B cell (primary cell): ENCODE measurements at regions not wholly inside any gene's neighbourhood (a gene's known extent, or its start where the extent isn't known, plus 50 kb on each side); places are given as distances from the start of the nearest gene placed in this dataset.

Source experiments
- ATAC-seq: fragments of 200-7000 bp; cut with Tn5 transposase; one replicate; pipeline ENCODE4 v1.10.0; 2021; ENCODE audit warnings: low read depth, mild to moderate bottlenecking, moderate number of reproducible peaks, moderate library complexity
- CTCF ChIA-PET: fragments of 350-600 bp; sonication (Branson Sonifier 250); formaldehyde crosslinking; loops from one replicate; lab custom pipeline; 2021; ENCODE audit warnings: antibody characterized with exemption, inconsistent platforms; lab: Charles Lee
- POLR2A ChIA-PET: fragments of 350-600 bp; sonication (Branson Sonifier 250); formaldehyde crosslinking; loops from one replicate; lab custom pipeline; 2021; ENCODE audit warnings: antibody characterized with exemption; lab: Charles Lee
- DNase-seq: peaks from one replicate; pipeline ENCODE4 v3.0.0; 2013
- H2AFZ ChIP-seq: 2 replicates; pipeline ENCODE4 v1.6.1; 2012; ENCODE audit warnings: mild to moderate bottlenecking, low read depth, low read length; ENCODE audit not compliant: insufficient read depth, poor library complexity, severe bottlenecking
- H3K27ac ChIP-seq, 2 donors: 1 replicate in 1 of 2; 2 replicates in 1 of 2; pipeline ENCODE4 v1.5.1; 2012 to 2013; ENCODE audit warnings: low read length in 2 of 2, mild to moderate bottlenecking in 2 of 2, moderate library complexity in 1 of 2
- H3K27me3 ChIP-seq, 4 experiments: fragments of 200-600 bp in 1 of 4; sonication (generic) in 1 of 4; replicated peaks in 1 of 4; 1 replicate in 2 of 4; 2 replicates in 2 of 4; pipeline versions ENCODE4 v1.6.1 to v1.7.0; 2013 to 2016; ENCODE audit warnings: low read length in 3 of 4, mild to moderate bottlenecking in 2 of 4, mixed read lengths in 1 of 4, moderate library complexity in 1 of 4; ENCODE audit not compliant: insufficient read depth in 4 of 4, control insufficient read depth in 3 of 4; ENCODE audit errors: control extremely low read depth in 1 of 4
- H3K36me3 ChIP-seq, 2 experiments: replicated peaks in 1 of 2; 1 replicate in 1 of 2; 2 replicates in 1 of 2; pipeline versions ENCODE4 v1.6.1 to v1.7.1; 2013; ENCODE audit warnings: low read length in 1 of 2; ENCODE audit not compliant: insufficient read depth in 2 of 2, control insufficient read depth in 1 of 2; ENCODE audit errors: control extremely low read depth in 1 of 2, extremely low read depth in 1 of 2
- H3K4me1 ChIP-seq, 2 donors: fragments of 200-600 bp in 1 of 2; sonication (generic) in 1 of 2; 1 replicate in 1 of 2; 2 replicates in 1 of 2; pipeline versions ENCODE4 v1.5.1 to v1.6.1; 2013 to 2017; ENCODE audit warnings: low read length in 2 of 2; ENCODE audit not compliant: control insufficient read depth in 2 of 2, insufficient read depth in 2 of 2
- H3K4me2 ChIP-seq: replicated peaks from 2 replicates; pipeline ENCODE3; 2012; ENCODE audit warnings: mild to moderate bottlenecking, low read depth, low read length; ENCODE audit not compliant: poor library complexity, severe bottlenecking
- H3K4me3 ChIP-seq, 5 experiments: fragments of 200-600 bp in 1 of 5; sonication (generic) in 1 of 5; 1 replicate in 3 of 5; 2 replicates in 2 of 5; pipeline versions ENCODE4 v1.5.1 to v1.7.0; 2011 to 2016; ENCODE audit warnings: low read length in 4 of 5, mild to moderate bottlenecking in 4 of 5, low read depth in 2 of 5, control low read depth in 1 of 5, moderate library complexity in 1 of 5; ENCODE audit not compliant: insufficient read depth in 1 of 5; ENCODE audit errors: control extremely low read depth in 1 of 5, extremely low read depth in 1 of 5
- H3K79me2 ChIP-seq: fragments of 200-600 bp; sonication (generic); one replicate; pipeline ENCODE4 v1.6.0; 2016; ENCODE audit warnings: low read length; ENCODE audit not compliant: control insufficient read depth, insufficient read depth
- H3K9ac ChIP-seq: fragments of 200-600 bp; sonication (generic); 2 replicates; pipeline ENCODE4 v1.6.1; 2017; ENCODE audit warnings: mild to moderate bottlenecking, low read length, moderate library complexity
- H3K9me3 ChIP-seq, 3 donors: one replicate each; pipeline versions ENCODE4 v1.6.1 to v1.7.1; 2013; ENCODE audit warnings: low read length in 2 of 3; ENCODE audit not compliant: control insufficient read depth in 2 of 3, insufficient read depth in 1 of 3; ENCODE audit errors: control extremely low read depth in 1 of 3
- H4K20me1 ChIP-seq: 2 replicates; pipeline ENCODE4 v1.6.0; 2012; ENCODE audit warnings: mild to moderate bottlenecking, low read length; ENCODE audit not compliant: insufficient read depth, control insufficient read depth, poor library complexity, severe bottlenecking
- H3K27ac Mint-ChIP-seq: one replicate; pipeline ENCODE4 v1.8.0; 2021; ENCODE audit warnings: mixed read lengths
- H3K27me3 Mint-ChIP-seq: one replicate; pipeline ENCODE4 v1.8.0; 2021; ENCODE audit warnings: mixed read lengths
- H3K4me1 Mint-ChIP-seq: one replicate; pipeline ENCODE4 v1.8.0; 2021; ENCODE audit warnings: mixed read lengths
- H3K4me3 Mint-ChIP-seq: one replicate; pipeline ENCODE4 v1.8.0; 2021; ENCODE audit warnings: mixed read lengths
- H3K9me3 Mint-ChIP-seq: one replicate; pipeline ENCODE4 v1.8.0; 2022; ENCODE audit warnings: mixed read lengths; ENCODE audit not compliant: insufficient read depth
- CTCF ChIP-seq: fragments of 200-600 bp; IDR thresholded peaks from one replicate; pipeline ENCODE4 v1.8.0; 2022; ENCODE audit warnings: antibody characterized with exemption, mild to moderate bottlenecking
- EZH2 ChIP-seq: IDR thresholded peaks from 2 replicates; pipeline ENCODE4 v1.6.1; 2012; ENCODE audit warnings: borderline replicate concordance, low read depth, mild to moderate bottlenecking, moderate library complexity, low read length; ENCODE audit not compliant: insufficient read depth, poor library complexity, severe bottlenecking
- WGBS: methylation state at CpG from one replicate; pipeline ENCODE4 v1.1.5; 2013; ENCODE audit warnings: missing lambda C conversion rate; ENCODE audit not compliant: insufficient coverage; 5-methylcytosine and 5-hydroxymethylcytosine counted together
- intact Hi-C: fragments of 100-400 bp; cut with micrococcal nuclease; formaldehyde crosslinking; loops from one replicate; pipeline ENCODE4 v1.10.0; 2022

- no peaks in the 10 kb centered on the region for H3K27me3 ChIP-seq
- H4K20me1 ChIP-seq, result no peaks in the 10 kb centered on the region
- Mint-ChIP-seq H3K27me3 (no peaks in the 10 kb centered on the region), H3K4me1 (peaks cover 4% of the 10 kb centered on the region), H3K27ac (no peak overlapping the region), H3K4me3 (no peak overlapping the region), H3K9me3 (no peaks in the 10 kb centered on the region)
- no peaks in the 10 kb centered on the region for H3K4me1 ChIP-seq
- intact Hi-C loops, result no loop called here
- H3K9me3 ChIP-seq, result no peaks in the 10 kb centered on the region
- CTCF ChIA-PET, result interaction anchor here (1.0 kb wide), 1 partner anchor 855 kb away, joined by 3 read pairs; no protein-coding TSS in a partner anchor
- no peaks in the 10 kb centered on the region for H3K36me3 ChIP-seq
- no peak overlapping the region for H2AFZ ChIP-seq
- TF ChIP-seq CTCF, result no peak
- TF ChIP-seq EZH2, result no peak
- H3K79me2 ChIP-seq, result no peaks in the 10 kb centered on the region
- ATAC-seq (no peak), DNase-seq (no peak)
- no peak overlapping the region for H3K4me3 ChIP-seq
- H3K9ac ChIP-seq, result no peak overlapping the region
- H3K27ac ChIP-seq, result no peak overlapping the region
- WGBS, result 88% methylated on average over 5 of the region's 6 CpGs
- POLR2A ChIA-PET, result interaction anchor here (0.7 kb wide), 1 partner anchor 23 kb away, joined by 3 read pairs; no protein-coding TSS in a partner anchor
- no peak overlapping the region for H3K4me2 ChIP-seq
These were observed 482.7 kb upstream of the JARID2 start for GRCh38 chr6:14763139-14763538.

- Histone ChIP-seq H4K20me1 (no peaks in the 10 kb centered on the region), H2AFZ (no peak overlapping the region), H3K4me2 (no peak overlapping the region), H3K9ac (no peak overlapping the region), H3K36me3 (no peaks in the 10 kb centered on the region), H3K9me3 (no peaks in the 10 kb centered on the region), H3K79me2 (no peaks in the 10 kb centered on the region), H3K4me3 (no peak overlapping the region), H3K4me1 (no peaks in the 10 kb centered on the region), H3K27ac (no peak overlapping the region), H3K27me3 (no peaks in the 10 kb centered on the region)
- ChIA-PET POLR2A (interaction anchor here (0.7 kb wide), 1 partner anchor 23 kb away, joined by 3 read pairs; no protein-coding TSS in a partner anchor), CTCF (interaction anchor here (1.0 kb wide), 1 partner anchor 855 kb away, joined by 3 read pairs; no protein-coding TSS in a partner anchor)
- ATAC-seq, result no peak
- no peak for DNase-seq
- Mint-ChIP-seq H3K27ac (no peak overlapping the region), H3K9me3 (no peaks in the 10 kb centered on the region), H3K4me1 (peaks cover 4% of the 10 kb centered on the region), H3K27me3 (no peaks in the 10 kb centered on the region), H3K4me3 (no peak overlapping the region)
- intact Hi-C loops, result no loop called here
- 91% methylated on average over 1 of the region's 1 CpG for WGBS
- TF ChIP-seq EZH2 (no peak), CTCF (no peak)
These were observed 482.3 kb upstream of the JARID2 start for GRCh38 chr6:14763616-14764015.
